Stromal cell of bone marrow (primary cell): ENCODE measurements at regions not wholly inside any gene's neighbourhood (a gene's known extent, or its start where the extent isn't known, plus 50 kb on each side); places are given as distances from the start of the nearest gene placed in this dataset.

Source experiments
- DNase-seq: peaks from one replicate; pipeline ENCODE4 v3.0.0-alpha.2; 2012; ENCODE audit warnings: low read depth

GRCh38 chr9:2985343-2985742 lies 141.4 kb upstream of the PUM3 start:
- DNase-seq = no peak

- no peak for DNase-seq
These were observed 140.6 kb upstream of the PUM3 start for GRCh38 chr9:2984491-2984890.

GRCh38 chr9:2979957-2980610 lies 136.2 kb upstream of the PUM3 start:
- DNase-seq = no peak

GRCh38 chr9:2972475-2972874 lies 128.6 kb upstream of the PUM3 start:
- no peak for DNase-seq

- DNase-seq = no peak
These were observed 127.0 kb upstream of the PUM3 start for GRCh38 chr9:2970864-2971263.

GRCh38 chr9:2967766-2968165 lies 123.9 kb upstream of the PUM3 start:
- DNase-seq = peak; percentile 4

- no peak for DNase-seq
These were observed 122.8 kb upstream of the PUM3 start for GRCh38 chr9:2966565-2967300.

- no peak for DNase-seq
These were observed 120.6 kb upstream of the PUM3 start for GRCh38 chr9:2964470-2964869.

- no peak for DNase-seq
These were observed 119.4 kb upstream of the PUM3 start for GRCh38 chr9:2963307-2963706.

GRCh38 chr9:2962471-2963172 lies 118.7 kb upstream of the PUM3 start:
- DNase-seq = no peak

- DNase-seq = no peak
These were observed 114.3 kb upstream of the PUM3 start for GRCh38 chr9:2958219-2958618.

- DNase-seq = no peak
These were observed 113.8 kb upstream of the PUM3 start for GRCh38 chr9:2957656-2958200.

GRCh38 chr9:2955575-2955974 lies 111.7 kb upstream of the PUM3 start:
- peak; percentile 2 for DNase-seq

- DNase-seq = no peak
These were observed 95.5 kb upstream of the PUM3 start for GRCh38 chr9:2939368-2939767.

- DNase-seq = no peak
These were observed 92.3 kb upstream of the PUM3 start for GRCh38 chr9:2936221-2936620.

GRCh38 chr9:2934883-2935282 lies 91.0 kb upstream of the PUM3 start:
- no peak for DNase-seq

GRCh38 chr9:2934241-2934650 lies 90.4 kb upstream of the PUM3 start:
- no peak for DNase-seq

GRCh38 chr9:2933165-2934095 lies 89.5 kb upstream of the PUM3 start:
- no peak for DNase-seq

- no peak for DNase-seq
These were observed 84.5 kb upstream of the PUM3 start for GRCh38 chr9:2928411-2928810.

- no peak for DNase-seq
These were observed 81.1 kb upstream of the PUM3 start for GRCh38 chr9:2925016-2925415.

GRCh38 chr9:2924380-2924768 lies 80.5 kb upstream of the PUM3 start:
- DNase-seq = no peak
